Activated T-cell treated with anti-CD3 and anti-CD28 coated beads for 4 hours (primary cell): ENCODE measurements at regions not wholly inside any gene's neighbourhood (a gene's known extent, or its start where the extent isn't known, plus 50 kb on each side); places are given as distances from the start of the nearest gene placed in this dataset.

Source experiments
- DNase-seq: peaks from one replicate; pipeline ENCODE4 v3.0.0-alpha.2; 2020

GRCh38 chr2:545711-546650 lies 131.2 kb downstream of the TMEM18 start:
- DNase-seq: no peak

GRCh38 chr2:545228-545627 lies 132.0 kb downstream of the TMEM18 start:
- no peak for DNase-seq

- no peak for DNase-seq
These were observed 138.6 kb downstream of the TMEM18 start for GRCh38 chr2:538646-539045.

GRCh38 chr2:535222-535621 lies 142.0 kb downstream of the TMEM18 start:
- no peak for DNase-seq

GRCh38 chr2:529852-530251 lies 147.4 kb downstream of the TMEM18 start:
- no peak for DNase-seq

- DNase-seq: no peak
These were observed 147.8 kb downstream of the TMEM18 start for GRCh38 chr2:529424-529823.

- DNase-seq: no peak
These were observed 149.6 kb downstream of the TMEM18 start for GRCh38 chr2:527581-527980.

- DNase-seq: no peak
These were observed 150.3 kb downstream of the TMEM18 start for GRCh38 chr2:526918-527317.

GRCh38 chr2:525611-526010 lies 151.6 kb downstream of the TMEM18 start:
- no peak for DNase-seq

GRCh38 chr2:525021-525420 lies 152.2 kb downstream of the TMEM18 start:
- no peak for DNase-seq

GRCh38 chr2:524442-524841 lies 152.8 kb downstream of the TMEM18 start:
- DNase-seq: no peak

- no peak for DNase-seq
These were observed 153.4 kb downstream of the TMEM18 start for GRCh38 chr2:523698-524270.

GRCh38 chr2:522776-523175 lies 154.4 kb downstream of the TMEM18 start:
- no peak for DNase-seq

GRCh38 chr2:521853-522530 lies 155.2 kb downstream of the TMEM18 start:
- no peak for DNase-seq

- DNase-seq: no peak
These were observed 156.4 kb downstream of the TMEM18 start for GRCh38 chr2:520663-521340.

- DNase-seq: no peak
These were observed 160.3 kb downstream of the TMEM18 start for GRCh38 chr2:516944-517343.

- DNase-seq: no peak
These were observed 161.1 kb downstream of the TMEM18 start for GRCh38 chr2:516131-516530.

GRCh38 chr2:515441-516127 lies 161.6 kb downstream of the TMEM18 start:
- no peak for DNase-seq

GRCh38 chr2:513981-514706 lies 163.1 kb downstream of the TMEM18 start:
- DNase-seq: no peak

- DNase-seq: no peak
These were observed 166.4 kb downstream of the TMEM18 start for GRCh38 chr2:510839-511238.

GRCh38 chr2:509888-510287 lies 167.3 kb downstream of the TMEM18 start:
- no peak for DNase-seq

- DNase-seq: no peak
These were observed 169.1 kb downstream of the TMEM18 start for GRCh38 chr2:508121-508520.
